ENCODE measurements at regions not wholly inside any gene's neighbourhood (a gene's known extent, or its start where the extent isn't known, plus 50 kb on each side); places are given as distances from the start of the nearest gene placed in this dataset.
"Not testable (repeated sequence)": the region's sequence is repeated elsewhere in the genome, so short reads cannot be mapped to it uniquely, and the experiment has no call there.

- no peak overlapping the region for H3K27ac ChIP-seq (ENCODE audit: insufficient read length, low read depth, low read length)
- no peaks in the 10 kb centered on the region for H3K79me1 ChIP-seq (ENCODE audit: insufficient read depth, low read depth, low read length, poor library complexity, severe bottlenecking)
- no peaks in the 10 kb centered on the region for H3K23me2 ChIP-seq (ENCODE audit: insufficient read length, low read depth, low read length, poor library complexity, severe bottlenecking)
- no peak for DNase-seq
- no peak overlapping the region for H2BK120ac ChIP-seq (ENCODE audit: low read depth, low read length, poor library complexity, severe bottlenecking)
- Mint-ChIP-seq H3K36me3 (ENCODE audit: insufficient read depth in 1 of 3, low read depth in 3 of 3) (peaks cover 0 to 21% (median 6%) of the 10 kb centered on the region in 3 experiments; a peak in 5 of 7 replicates), H3K4me1 (no peaks in the 10 kb centered on the region), H3K27me3 (ENCODE audit: low read depth) (peaks cover 2% of the 10 kb centered on the region; the same call in 1 of the 2 replicates), H3K9me3 (peaks cover 85 to 90% of the 10 kb centered on the region in 2 experiments), H3K4me3 (no peak overlapping the region), H3K27ac (no peak overlapping the region)
- H2AFZ ChIP-seq (ENCODE audit: low read length), result no peak overlapping the region
- no peaks in the 10 kb centered on the region for H3K4me1 ChIP-seq (ENCODE audit: insufficient read depth, low read length)
- H4K8ac ChIP-seq (replicated peaks; ENCODE audit: insufficient read length, low read depth, low read length), result no peak overlapping the region
- H3K9me3 ChIP-seq (ENCODE audit: control insufficient read depth, low read depth, low read length), result peaks cover 94% of the 10 kb centered on the region
- WGBS (ENCODE audit: extremely low coverage, insufficient read length, low lambda C conversion rate), result no CpG with 5 or more reads among the region's 2 CpGs
- H2BK12ac ChIP-seq (ENCODE audit: insufficient read length, low read depth, low read length), result no peak overlapping the region
- H4K5ac ChIP-seq (ENCODE audit: insufficient read length, low read depth, low read length), result no peak overlapping the region
- H2BK15ac ChIP-seq (ENCODE audit: low read depth, low read length), result no peak overlapping the region
- H3K79me2 ChIP-seq (ENCODE audit: insufficient read depth, low read length), result no peaks in the 10 kb centered on the region
- H4K91ac ChIP-seq (ENCODE audit: insufficient read length, low read depth, low read length), result no peak overlapping the region
- no peaks in the 10 kb centered on the region for H4K20me1 ChIP-seq (ENCODE audit: control insufficient read depth, insufficient read depth, insufficient read length)
- no peaks in the 10 kb centered on the region for H3K27me3 ChIP-seq (ENCODE audit: insufficient read depth, low read length)
- no peak overlapping the region for H3K14ac ChIP-seq (ENCODE audit: insufficient read depth, low read length)
- no peak overlapping the region for H3T11ph ChIP-seq (ENCODE audit: low read length)
- no peak overlapping the region for H2BK5ac ChIP-seq (ENCODE audit: insufficient read length, low read length)
- no peak overlapping the region for H3K56ac ChIP-seq (ENCODE audit: insufficient read length, low read depth, low read length)
- H2AK5ac ChIP-seq (ENCODE audit: insufficient read length, low read length), result no peak overlapping the region
- H3K23ac ChIP-seq (ENCODE audit: insufficient read length, low read depth, low read length), result no peak overlapping the region
- no peak overlapping the region for H3K4ac ChIP-seq (ENCODE audit: low read depth, low read length)
- TF ChIP-seq, protein P1, sequence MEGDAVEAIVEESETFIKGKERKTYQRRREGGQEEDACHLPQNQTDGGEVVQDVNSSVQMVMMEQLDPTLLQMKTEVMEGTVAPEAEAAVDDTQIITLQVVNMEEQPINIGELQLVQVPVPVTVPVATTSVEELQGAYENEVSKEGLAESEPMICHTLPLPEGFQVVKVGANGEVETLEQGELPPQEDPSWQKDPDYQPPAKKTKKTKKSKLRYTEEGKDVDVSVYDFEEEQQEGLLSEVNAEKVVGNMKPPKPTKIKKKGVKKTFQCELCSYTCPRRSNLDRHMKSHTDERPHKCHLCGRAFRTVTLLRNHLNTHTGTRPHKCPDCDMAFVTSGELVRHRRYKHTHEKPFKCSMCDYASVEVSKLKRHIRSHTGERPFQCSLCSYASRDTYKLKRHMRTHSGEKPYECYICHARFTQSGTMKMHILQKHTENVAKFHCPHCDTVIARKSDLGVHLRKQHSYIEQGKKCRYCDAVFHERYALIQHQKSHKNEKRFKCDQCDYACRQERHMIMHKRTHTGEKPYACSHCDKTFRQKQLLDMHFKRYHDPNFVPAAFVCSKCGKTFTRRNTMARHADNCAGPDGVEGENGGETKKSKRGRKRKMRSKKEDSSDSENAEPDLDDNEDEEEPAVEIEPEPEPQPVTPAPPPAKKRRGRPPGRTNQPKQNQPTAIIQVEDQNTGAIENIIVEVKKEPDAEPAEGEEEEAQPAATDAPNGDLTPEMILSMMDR (conservative IDR thresholded peaks at IDR 0.05), result no peak
- H3K9ac ChIP-seq (ENCODE audit: extremely low read depth, insufficient read length, low read length), result no peak overlapping the region
- H2BK20ac ChIP-seq (ENCODE audit: low read depth, low read length, poor library complexity, severe bottlenecking), result no peak overlapping the region
- H3K18ac ChIP-seq (ENCODE audit: insufficient read length, low read depth, low read length), result no peak overlapping the region
- H3K4me2 ChIP-seq (ENCODE audit: insufficient read depth, insufficient read length, low read length), result no peak overlapping the region
Measured at GRCh38 chr19:22491746-22492145, 69.6 kb upstream of the ZNF98 start.

DNA sequence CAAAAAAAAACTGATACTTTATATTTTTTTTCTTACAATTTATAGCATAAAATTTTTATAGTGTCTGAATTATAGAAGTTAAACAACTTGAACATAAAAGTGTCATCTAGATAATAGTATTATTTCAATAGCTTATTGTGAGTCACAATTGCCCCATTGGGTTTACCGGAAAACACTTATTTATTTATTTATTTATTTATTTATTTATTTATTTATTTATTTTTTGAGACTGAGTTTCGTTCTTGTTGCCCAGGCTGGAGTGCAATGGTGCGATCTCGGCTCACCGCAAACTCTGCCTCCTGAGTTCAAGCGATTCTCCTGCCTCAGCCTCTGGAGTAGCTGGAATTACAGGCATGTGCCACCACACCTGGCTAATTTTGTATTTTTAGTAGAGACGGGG is 61.4 kb upstream of the ZNF98 start:
- not testable (repeated sequence) for H3K4me3 Mint-ChIP-seq; H3T11ph ChIP-seq (ENCODE audit: low read length); H2BK120ac ChIP-seq (ENCODE audit: low read depth, low read length, poor library complexity, severe bottlenecking); DNase-seq; H3K56ac ChIP-seq (ENCODE audit: insufficient read length, low read depth, low read length); H3K4me1 ChIP-seq (ENCODE audit: insufficient read depth, low read length); H2AK5ac ChIP-seq (ENCODE audit: insufficient read length, low read length); H2BK20ac ChIP-seq (ENCODE audit: low read depth, low read length, poor library complexity, severe bottlenecking); H2AFZ ChIP-seq (ENCODE audit: low read length); H3K36me3 Mint-ChIP-seq (ENCODE audit: insufficient read depth in 1 of 3, low read depth in 3 of 3); H3K79me2 ChIP-seq (ENCODE audit: insufficient read depth, low read length); H2BK12ac ChIP-seq (ENCODE audit: insufficient read length, low read depth, low read length); H3K4ac ChIP-seq (ENCODE audit: low read depth, low read length); H3K23me2 ChIP-seq (ENCODE audit: insufficient read length, low read depth, low read length, poor library complexity, severe bottlenecking); H3K27ac Mint-ChIP-seq; H3K23ac ChIP-seq (ENCODE audit: insufficient read length, low read depth, low read length); H4K8ac ChIP-seq (replicated peaks; ENCODE audit: insufficient read length, low read depth, low read length); H3K14ac ChIP-seq (ENCODE audit: insufficient read depth, low read length); H3K27ac ChIP-seq (ENCODE audit: insufficient read length, low read depth, low read length); H4K20me1 ChIP-seq (ENCODE audit: control insufficient read depth, insufficient read depth, insufficient read length); H3K79me1 ChIP-seq (ENCODE audit: insufficient read depth, low read depth, low read length, poor library complexity, severe bottlenecking); H3K9ac ChIP-seq (ENCODE audit: extremely low read depth, insufficient read length, low read length); H3K27me3 ChIP-seq (ENCODE audit: insufficient read depth, low read length); H3K4me2 ChIP-seq (ENCODE audit: insufficient read depth, insufficient read length, low read length); H3K27me3 Mint-ChIP-seq (ENCODE audit: low read depth); H2BK15ac ChIP-seq (ENCODE audit: low read depth, low read length); H4K91ac ChIP-seq (ENCODE audit: insufficient read length, low read depth, low read length); H3K4me1 Mint-ChIP-seq; H4K5ac ChIP-seq (ENCODE audit: insufficient read length, low read depth, low read length); H2BK5ac ChIP-seq (ENCODE audit: insufficient read length, low read length); H3K18ac ChIP-seq (ENCODE audit: insufficient read length, low read depth, low read length)
- peaks cover 61% of the 10 kb centered on the region for H3K9me3 ChIP-seq (ENCODE audit: control insufficient read depth, low read depth, low read length)
- peaks cover 82 to 84% of the 10 kb centered on the region in 2 experiments for H3K9me3 Mint-ChIP-seq
- no CpG with 5 or more reads among the region's 7 CpGs for WGBS (ENCODE audit: extremely low coverage, insufficient read length, low lambda C conversion rate)

All from H9 (cell line).